Thoracic aorta (tissue), 2 donors: ENCODE measurements at regions not wholly inside any gene's neighbourhood (a gene's known extent, or its start where the extent isn't known, plus 50 kb on each side); places are given as distances from the start of the nearest gene placed in this dataset.
"Not testable (repeated sequence)": the region's sequence is repeated elsewhere in the genome, so short reads cannot be mapped to it uniquely, and the experiment has no call there.

Source experiments
- ATAC-seq: fragments of 150-250 bp; one replicate; pipeline ENCODE4 v1.8.0; 2017; ENCODE audit warnings: low read depth; ENCODE audit not compliant: insufficient number of reproducible peaks, low FRiP score
- DNase-seq: peaks from one replicate; pipeline ENCODE4 v3.0.0-alpha.2; 2020; ENCODE audit warnings: low spot score
- H3K27ac ChIP-seq, 2 donors: fragments of 200-600 bp; sonication (generic); 1 replicate in 1 of 2; 2 replicates in 1 of 2; pipeline ENCODE4 v1.5.1; 2016; ENCODE audit warnings: mild to moderate bottlenecking in 2 of 2, moderate library complexity in 2 of 2
- H3K27me3 ChIP-seq: fragments of 200-600 bp; sonication (generic); replicated peaks from 2 replicates; pipeline ENCODE4 v1.6.0; 2016; ENCODE audit warnings: mild to moderate bottlenecking; ENCODE audit not compliant: insufficient read depth
- H3K36me3 ChIP-seq: fragments of 200-600 bp; sonication (generic); one replicate; pipeline ENCODE4 v1.5.1; 2016
- H3K4me1 ChIP-seq, 2 donors: fragments of 200-600 bp; sonication (generic); 1 replicate in 1 of 2; 2 replicates in 1 of 2; pipeline versions ENCODE4 v1.5.1 to v1.6.0; 2016; ENCODE audit warnings: low read depth in 2 of 2, mild to moderate bottlenecking in 1 of 2; ENCODE audit not compliant: control insufficient read depth in 1 of 2
- H3K4me3 ChIP-seq: fragments of 200-600 bp; sonication (generic); 2 replicates; pipeline ENCODE4 v1.5.1; 2016; ENCODE audit warnings: mild to moderate bottlenecking
- H3K9me3 ChIP-seq: fragments of 200-600 bp; sonication (generic); 2 replicates; pipeline ENCODE4 v1.5.1; 2016
- TF ChIP-seq, protein P1 (sequence below): fragments of 200-600 bp; sonication (generic); IDR thresholded peaks from one replicate; pipeline ENCODE4 v1.5.1; 2019; ENCODE audit warnings: antibody characterized with exemption

DNA sequence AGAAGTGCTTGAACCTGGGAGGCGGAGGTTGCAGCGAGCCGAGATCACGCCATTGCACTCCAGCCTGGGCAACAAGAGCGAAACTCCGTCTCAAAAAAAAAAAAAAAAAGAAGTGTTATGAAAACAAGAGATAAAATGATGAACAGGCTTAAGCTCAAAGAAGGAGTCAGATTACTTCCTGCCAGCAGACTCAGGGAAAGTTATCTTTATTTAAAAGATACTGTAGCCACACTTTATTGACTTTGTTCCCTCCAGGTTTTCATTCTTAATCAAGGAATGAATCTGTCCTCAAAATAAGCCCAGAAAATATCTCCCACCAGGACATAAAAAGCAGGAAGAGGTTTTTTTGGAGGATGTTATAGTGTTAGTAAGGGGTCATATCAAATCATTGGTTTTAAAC, 176.5 kb upstream of the KCNMB2 start:
- peak overlapping the region; percentile 13 for H3K4me3 ChIP-seq
- peaks cover 0 to 8% of the 10 kb centered on the region in 2 donors for H3K4me1 ChIP-seq
- H3K27ac ChIP-seq: peak overlapping the region in 1 of 2 donors; percentile 34
- no peaks in the 10 kb centered on the region for H3K27me3 ChIP-seq
- ATAC-seq: no peak
- no peak for DNase-seq
- peaks cover 8% of the 10 kb centered on the region for H3K9me3 ChIP-seq
- TF ChIP-seq, protein P1, sequence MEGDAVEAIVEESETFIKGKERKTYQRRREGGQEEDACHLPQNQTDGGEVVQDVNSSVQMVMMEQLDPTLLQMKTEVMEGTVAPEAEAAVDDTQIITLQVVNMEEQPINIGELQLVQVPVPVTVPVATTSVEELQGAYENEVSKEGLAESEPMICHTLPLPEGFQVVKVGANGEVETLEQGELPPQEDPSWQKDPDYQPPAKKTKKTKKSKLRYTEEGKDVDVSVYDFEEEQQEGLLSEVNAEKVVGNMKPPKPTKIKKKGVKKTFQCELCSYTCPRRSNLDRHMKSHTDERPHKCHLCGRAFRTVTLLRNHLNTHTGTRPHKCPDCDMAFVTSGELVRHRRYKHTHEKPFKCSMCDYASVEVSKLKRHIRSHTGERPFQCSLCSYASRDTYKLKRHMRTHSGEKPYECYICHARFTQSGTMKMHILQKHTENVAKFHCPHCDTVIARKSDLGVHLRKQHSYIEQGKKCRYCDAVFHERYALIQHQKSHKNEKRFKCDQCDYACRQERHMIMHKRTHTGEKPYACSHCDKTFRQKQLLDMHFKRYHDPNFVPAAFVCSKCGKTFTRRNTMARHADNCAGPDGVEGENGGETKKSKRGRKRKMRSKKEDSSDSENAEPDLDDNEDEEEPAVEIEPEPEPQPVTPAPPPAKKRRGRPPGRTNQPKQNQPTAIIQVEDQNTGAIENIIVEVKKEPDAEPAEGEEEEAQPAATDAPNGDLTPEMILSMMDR: no peak
- H3K36me3 ChIP-seq: no peaks in the 10 kb centered on the region

DNA sequence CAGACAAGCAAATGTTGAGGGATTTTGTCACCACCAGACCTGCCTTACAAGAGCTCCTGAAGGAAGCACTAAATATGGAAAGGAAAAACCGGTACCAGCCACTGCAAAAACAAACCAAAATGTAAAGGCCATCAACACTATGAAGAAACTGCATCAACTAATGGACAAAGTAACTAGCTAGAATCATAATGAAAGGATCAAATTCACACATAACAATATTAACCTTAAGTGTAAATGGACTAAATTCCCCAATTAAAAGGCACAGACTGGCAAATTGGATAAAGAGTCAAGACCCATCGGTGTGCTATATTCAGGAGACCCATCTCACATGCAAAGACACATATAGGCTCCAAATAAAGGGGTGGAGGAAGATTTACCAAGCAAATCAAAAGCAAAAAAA, 173.2 kb upstream of the KCNMB2 start:
- ATAC-seq, H3K27me3 ChIP-seq, H3K27ac ChIP-seq, DNase-seq, H3K4me3 ChIP-seq, H3K9me3 ChIP-seq, H3K36me3 ChIP-seq: not testable (repeated sequence)
- peaks cover 4 to 16% of the 10 kb centered on the region in 2 donors for H3K4me1 ChIP-seq

DNA sequence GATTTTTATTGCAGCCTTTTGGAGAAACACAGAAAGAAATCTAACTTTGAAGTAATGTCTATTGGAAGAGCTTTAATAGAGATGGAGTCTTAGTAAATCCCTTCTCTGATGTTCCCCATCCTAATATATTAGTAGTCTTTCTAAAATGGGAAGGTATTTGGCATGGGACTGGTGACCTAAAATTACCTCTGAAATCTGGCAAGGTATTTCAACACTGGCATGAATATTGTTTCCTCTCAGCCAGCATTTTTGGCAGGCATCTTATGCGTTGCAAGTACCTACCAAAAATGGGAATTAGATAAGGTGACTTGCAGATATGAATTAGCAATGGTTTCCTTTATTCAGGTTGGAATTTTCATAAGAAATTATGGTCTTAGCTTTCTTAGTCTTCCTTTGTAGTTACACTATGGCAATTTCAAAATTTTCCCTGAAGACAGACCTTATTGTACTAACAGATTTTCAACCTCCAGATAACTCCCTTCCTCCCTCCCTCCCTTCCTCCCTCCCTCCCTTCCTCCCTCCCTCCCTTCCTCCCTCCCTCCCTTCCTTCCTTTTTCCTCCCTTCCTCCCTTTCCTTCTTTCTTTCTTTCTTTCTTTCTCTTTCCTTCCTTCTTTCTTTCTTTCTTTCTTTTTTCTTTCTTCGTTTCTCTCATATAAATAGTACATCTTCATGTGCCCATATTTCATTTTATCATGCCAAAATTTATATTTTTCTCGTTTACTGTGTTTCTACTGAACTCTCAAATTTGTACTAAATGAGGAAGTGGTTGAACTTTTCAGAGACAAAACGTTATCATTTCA, 168.2 kb upstream of the KCNMB2 start:
- ATAC-seq (peak; percentile 100), DNase-seq (no peak)
- TF ChIP-seq, protein P1: no peak
- Histone ChIP-seq H3K27me3 (no peaks in the 10 kb centered on the region), H3K36me3 (no peaks in the 10 kb centered on the region), H3K4me1 (peaks cover 12 to 31% of the 10 kb centered on the region in 2 donors), H3K9me3 (peaks cover 4% of the 10 kb centered on the region), H3K27ac (peak overlapping the region; percentile 55 to 77), H3K4me3 (peak overlapping the region; percentile 18)

DNA sequence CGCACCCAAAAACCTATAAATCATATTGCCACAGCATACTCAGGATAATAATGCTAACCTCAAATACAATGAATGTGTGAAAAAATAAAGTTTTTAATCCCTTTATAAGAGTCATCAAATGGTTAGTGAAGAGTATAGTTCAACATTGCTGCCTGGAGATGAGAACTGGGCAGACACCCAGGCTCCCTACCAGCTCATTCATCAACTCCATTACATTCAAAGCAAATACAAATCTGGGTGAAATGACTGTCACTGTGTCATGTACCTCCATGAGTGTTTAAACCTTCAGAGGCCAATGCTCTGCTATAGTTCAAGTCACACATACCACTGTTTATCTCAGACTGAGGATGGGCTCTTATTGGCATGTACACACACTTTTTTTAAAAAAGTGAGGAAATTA, 167.2 kb upstream of the KCNMB2 start:
- H3K9me3 ChIP-seq: no peaks in the 10 kb centered on the region
- H3K4me1 ChIP-seq: peaks cover 16 to 39% of the 10 kb centered on the region in 2 donors
- H3K27ac ChIP-seq: peak overlapping the region; percentile 26 to 77
- TF ChIP-seq, protein P1: no peak
- ATAC-seq (no peak), DNase-seq (no peak)
- H3K4me3 ChIP-seq: no peak overlapping the region
- no peaks in the 10 kb centered on the region for H3K27me3 ChIP-seq
- H3K36me3 ChIP-seq: no peaks in the 10 kb centered on the region

DNA sequence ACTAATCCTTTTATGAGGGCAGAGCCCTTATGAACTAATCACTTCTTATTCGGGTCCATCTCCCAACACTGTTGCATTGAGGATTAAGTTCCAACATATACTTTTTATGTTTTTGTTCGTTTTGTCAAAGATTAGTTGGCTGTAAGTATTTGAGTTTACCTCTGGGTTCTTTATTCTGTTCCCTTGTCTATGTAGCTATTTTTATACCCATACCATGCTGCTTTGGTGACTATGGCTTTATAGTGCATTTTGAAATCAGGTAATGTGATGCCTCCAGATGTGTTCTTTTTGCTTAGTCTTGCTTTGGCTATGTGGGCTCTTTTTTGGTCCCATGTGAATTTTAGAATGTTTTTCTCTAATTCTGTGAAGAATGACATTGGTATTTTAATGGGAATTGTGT, 166.4 kb upstream of the KCNMB2 start:
- no peak overlapping the region for H3K4me3 ChIP-seq
- no peak for ATAC-seq
- H3K36me3 ChIP-seq: no peaks in the 10 kb centered on the region
- H3K27ac ChIP-seq: peak overlapping the region; percentile 26 to 77
- peaks cover 16 to 43% of the 10 kb centered on the region in 2 donors for H3K4me1 ChIP-seq
- H3K9me3 ChIP-seq: no peaks in the 10 kb centered on the region
- no peak for DNase-seq
- TF ChIP-seq, protein P1: no peak
- no peaks in the 10 kb centered on the region for H3K27me3 ChIP-seq
